ENCODE measurements at regions not wholly inside any gene's neighbourhood (a gene's known extent, or its start where the extent isn't known, plus 50 kb on each side); places are given as distances from the start of the nearest gene placed in this dataset.
"Not testable (repeated sequence)": the region's sequence is repeated elsewhere in the genome, so short reads cannot be mapped to it uniquely, and the experiment has no call there.

DNA sequence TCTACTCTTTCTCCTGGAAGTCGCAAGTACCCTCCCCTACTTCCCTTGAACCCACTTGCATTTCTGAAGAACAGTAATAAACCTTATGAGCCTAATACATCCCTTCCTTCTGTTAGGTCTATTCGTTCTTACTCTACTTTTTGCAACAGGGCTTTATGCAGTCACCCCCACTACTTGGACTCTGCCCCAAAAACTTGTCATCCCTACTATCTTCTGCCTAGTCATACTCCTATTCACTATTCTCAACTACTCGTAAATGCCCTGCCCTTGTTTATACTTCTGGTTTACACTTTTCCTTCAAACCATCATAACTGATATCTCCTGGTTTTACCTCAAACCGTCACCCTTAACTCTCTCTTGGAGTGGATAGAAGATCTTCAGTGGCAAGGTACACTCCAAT lies 55.2 kb upstream of the SLIT2 start:
- DNase-seq (ENCODE audit: insufficient read length, low spot score), result no peak
- no peak for FAIRE-seq

- no peak for DNase-seq (ENCODE audit: insufficient read length, low spot score)
- no peak for FAIRE-seq
Measured at GRCh38 chr4:20195071-20195885, 56.4 kb upstream of the SLIT2 start.

DNA sequence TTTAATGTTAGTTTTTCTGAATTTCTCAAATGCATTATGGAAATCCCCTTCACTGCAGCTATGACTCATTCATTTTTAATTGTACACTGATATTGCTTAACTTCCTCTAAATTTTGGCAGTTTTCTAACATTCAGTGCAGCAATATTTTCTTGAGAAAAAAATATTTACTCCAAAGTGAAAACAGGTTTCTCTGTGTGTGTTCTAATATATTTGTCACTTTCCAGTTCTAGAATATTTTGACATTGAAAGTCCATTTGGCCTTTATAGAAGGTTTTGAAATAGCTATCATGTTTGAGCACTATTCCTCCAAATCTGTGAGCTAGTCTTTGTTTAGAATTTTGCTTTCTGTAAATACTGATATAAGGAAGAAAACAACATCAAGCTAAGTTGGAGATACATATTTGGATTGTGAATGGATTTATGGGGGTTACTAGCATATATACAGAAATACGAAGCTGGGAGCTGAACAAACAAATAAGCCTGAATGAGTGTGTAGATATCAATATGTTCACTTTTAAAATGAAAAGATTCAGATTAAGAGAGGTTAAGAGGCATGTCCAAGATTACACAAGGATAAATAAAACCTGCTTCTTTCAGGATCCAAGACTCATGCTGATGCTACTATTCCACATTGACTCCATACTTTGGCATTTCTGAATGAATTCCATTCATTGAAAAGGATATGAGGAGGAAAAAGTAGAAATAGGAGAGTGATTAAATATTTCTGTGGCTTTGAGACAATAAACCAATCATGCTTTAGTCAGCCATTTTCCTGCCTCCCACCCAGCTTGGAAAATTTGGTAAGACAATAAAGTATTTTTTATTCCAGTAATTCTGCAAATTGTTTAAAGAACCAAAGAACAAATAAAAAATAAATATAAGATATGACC lies 57.3 kb upstream of the SLIT2 start:
- no peak for DNase-seq (ENCODE audit: insufficient read length, low spot score)
- no peak for FAIRE-seq

GRCh38 chr4:20193141-20193936 lies 58.4 kb upstream of the SLIT2 start:
- FAIRE-seq (no peak), DNase-seq (ENCODE audit: insufficient read length, low spot score) (no peak)

DNA sequence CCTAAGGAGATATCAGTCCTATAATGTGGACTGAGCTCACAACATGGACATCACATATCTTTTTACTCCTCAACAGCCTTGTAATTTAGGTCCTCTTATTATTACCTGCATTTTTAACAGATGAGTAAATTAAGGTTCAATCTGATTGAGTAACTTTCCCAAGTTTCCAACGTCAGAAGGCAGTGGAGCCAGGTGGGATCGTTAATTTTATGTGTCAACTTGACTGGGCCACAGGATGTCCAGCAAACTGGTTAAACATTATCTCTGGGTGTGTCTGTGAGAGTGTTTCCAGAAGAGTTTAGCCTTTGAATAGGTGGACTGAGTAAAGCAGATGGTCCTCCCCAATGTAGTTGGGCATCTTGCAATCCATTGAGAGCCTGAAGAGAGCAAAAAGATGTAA lies 59.0 kb upstream of the SLIT2 start:
- FAIRE-seq (no peak), DNase-seq (ENCODE audit: insufficient read length, low spot score) (no peak)

DNA sequence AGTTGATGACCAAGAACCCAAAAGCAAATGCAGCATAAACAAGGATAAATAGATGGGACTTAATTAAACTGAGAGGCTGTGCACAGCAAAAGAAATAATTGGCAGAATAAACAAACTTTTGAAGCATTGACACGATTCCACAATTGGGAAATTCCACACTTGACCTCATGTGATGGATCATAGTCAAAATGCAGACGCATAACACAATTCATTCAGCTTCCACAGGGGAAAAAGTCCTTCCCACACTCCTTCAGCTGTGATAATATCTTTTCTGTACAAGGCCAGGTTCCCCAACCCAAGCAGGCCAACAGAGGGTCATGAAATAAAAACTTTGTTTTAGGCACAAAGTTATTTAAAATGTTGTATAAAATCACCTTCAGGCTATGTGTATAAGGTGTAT lies 66.6 kb upstream of the SLIT2 start:
- FAIRE-seq (no peak), DNase-seq (ENCODE audit: insufficient read length, low spot score) (no peak)

GRCh38 chr4:20183131-20183530 lies 68.6 kb upstream of the SLIT2 start:
- not testable (repeated sequence) for FAIRE-seq; DNase-seq (ENCODE audit: insufficient read length, low spot score)

GRCh38 chr4:20181926-20182325 lies 69.8 kb upstream of the SLIT2 start:
- no peak for DNase-seq (ENCODE audit: insufficient read length, low spot score)
- no peak for FAIRE-seq

DNA sequence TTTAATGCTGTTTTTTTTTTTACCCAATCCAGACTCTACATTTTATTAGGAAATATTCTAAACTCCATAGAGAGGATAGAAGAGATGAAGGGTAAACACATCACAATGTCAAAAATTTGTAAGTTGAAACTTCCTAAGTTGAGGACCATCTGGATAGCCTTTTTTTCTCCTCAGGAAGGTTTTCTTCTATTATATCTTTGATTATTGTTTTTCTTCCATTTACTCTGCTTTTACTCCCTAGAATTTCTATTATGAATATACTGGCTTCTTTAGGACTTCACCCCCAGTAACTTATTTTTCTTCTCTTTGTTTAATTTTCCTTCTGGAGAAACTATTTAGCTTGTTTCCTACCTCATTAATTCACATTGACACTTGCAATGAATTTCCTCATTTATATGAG lies 71.2 kb upstream of the SLIT2 start:
- no peak for DNase-seq (ENCODE audit: insufficient read length, low spot score)
- FAIRE-seq, result no peak

DNA sequence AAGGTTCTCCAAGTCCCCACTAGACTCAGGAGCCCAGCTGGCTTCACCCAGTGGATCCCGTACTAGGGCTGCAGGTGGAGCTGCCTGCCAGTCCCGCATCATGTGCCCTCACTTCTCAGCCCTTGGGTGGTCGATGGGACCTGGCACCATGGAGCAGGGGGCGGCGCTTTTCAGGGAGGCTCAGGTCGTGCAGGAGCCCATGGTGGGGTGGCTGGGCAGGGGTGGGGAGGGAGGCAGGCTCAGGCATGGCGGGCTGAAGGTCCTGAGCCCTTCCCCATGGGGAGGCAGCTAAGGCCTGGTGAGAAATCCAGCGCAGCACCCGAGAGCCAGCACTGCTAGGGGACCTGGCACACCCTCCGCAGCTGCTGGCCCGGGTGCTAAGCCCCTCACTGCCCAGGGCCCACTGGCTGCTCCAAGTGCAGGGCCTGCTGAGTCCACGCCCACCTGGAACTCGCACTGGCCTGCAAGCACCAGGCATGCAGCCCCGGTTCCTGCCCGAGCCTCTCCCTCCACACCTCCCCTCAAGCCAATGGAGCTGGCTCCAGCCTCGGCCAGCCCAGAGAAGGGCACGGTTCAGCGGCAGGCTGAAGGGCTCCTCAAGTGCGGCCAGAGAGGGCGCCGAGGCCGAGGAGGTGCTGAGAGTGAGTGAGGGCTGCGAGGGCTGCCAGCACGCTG lies 72.7 kb upstream of the SLIT2 start:
- no peak for FAIRE-seq
- no peak for DNase-seq (ENCODE audit: insufficient read length, low spot score)

- no peak for DNase-seq (ENCODE audit: insufficient read length, low spot score)
- FAIRE-seq, result no peak
Measured at GRCh38 chr4:20176881-20177280, 74.8 kb upstream of the SLIT2 start.

- DNase-seq (ENCODE audit: insufficient read length, low spot score), result no peak
- FAIRE-seq, result no peak
Measured at GRCh38 chr4:20172070-20172760, 79.5 kb upstream of the SLIT2 start.

DNA sequence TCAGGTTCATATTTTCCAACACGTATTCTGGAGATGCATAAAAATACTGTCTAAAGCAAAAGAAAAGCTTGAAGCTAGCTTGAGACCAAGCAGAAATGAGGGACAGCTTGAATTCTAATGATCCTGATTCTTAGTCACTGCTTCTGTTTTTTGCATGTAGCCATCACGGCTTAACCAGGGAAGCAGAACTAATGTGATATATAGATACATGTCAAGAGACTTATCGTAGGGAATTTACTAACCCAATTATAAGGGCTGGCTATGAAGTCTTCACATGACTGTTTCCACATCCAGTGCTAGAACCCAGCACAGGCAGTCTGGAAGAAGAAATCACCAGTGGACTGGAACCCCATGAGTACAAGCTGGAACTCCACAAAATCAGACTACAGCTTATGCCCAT lies 85.2 kb upstream of the SLIT2 start:
- FAIRE-seq (no peak), DNase-seq (ENCODE audit: insufficient read length, low spot score) (no peak)

GRCh38 chr4:20159516-20159915 lies 92.2 kb upstream of the SLIT2 start:
- DNase-seq (ENCODE audit: insufficient read length, low spot score) (no peak), FAIRE-seq (no peak)

- no peak for FAIRE-seq
Measured at GRCh38 chr4:20158195-20158594, 93.5 kb upstream of the SLIT2 start.

DNA sequence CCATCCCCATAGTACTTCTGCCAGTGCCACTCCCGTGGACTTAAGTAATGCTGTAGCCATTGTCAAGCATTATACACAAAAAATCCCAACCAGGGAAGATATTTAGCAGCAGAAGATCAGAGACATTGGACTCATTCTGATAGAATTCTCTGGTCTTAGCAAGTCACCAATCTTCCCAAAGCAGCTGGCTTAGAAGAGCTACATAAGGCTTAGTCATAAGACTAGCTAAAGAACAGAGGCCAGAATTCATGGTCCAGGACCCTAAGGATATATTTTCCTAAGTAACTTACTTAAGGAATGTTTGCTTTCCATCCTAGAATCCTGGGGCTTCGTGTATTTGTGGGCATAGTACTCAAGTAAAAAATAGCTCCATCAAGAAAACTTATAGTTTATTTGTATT lies 100.3 kb upstream of the SLIT2 start:
- DNase-seq (ENCODE audit: insufficient read length, low spot score) (no peak), FAIRE-seq (no peak)

More at GRCh38 chr4:20158195-20158594, 93.5 kb upstream of the SLIT2 start:
- DNase-seq (ENCODE audit: insufficient read length, low spot score), result no peak

- not testable (repeated sequence) for FAIRE-seq; DNase-seq (ENCODE audit: insufficient read length, low spot score)
Measured at GRCh38 chr4:20149143-20149542, 102.6 kb upstream of the SLIT2 start.

- no peak for DNase-seq (ENCODE audit: insufficient read length, low spot score)
Measured at GRCh38 chr4:20137176-20137575, 114.5 kb upstream of the SLIT2 start.

GRCh38 chr4:20127626-20128025 lies 124.1 kb upstream of the SLIT2 start:
- DNase-seq (ENCODE audit: insufficient read length, low spot score), result no peak
- FAIRE-seq, result no peak

More at GRCh38 chr4:20137176-20137575, 114.5 kb upstream of the SLIT2 start:
- no peak for FAIRE-seq

DNA sequence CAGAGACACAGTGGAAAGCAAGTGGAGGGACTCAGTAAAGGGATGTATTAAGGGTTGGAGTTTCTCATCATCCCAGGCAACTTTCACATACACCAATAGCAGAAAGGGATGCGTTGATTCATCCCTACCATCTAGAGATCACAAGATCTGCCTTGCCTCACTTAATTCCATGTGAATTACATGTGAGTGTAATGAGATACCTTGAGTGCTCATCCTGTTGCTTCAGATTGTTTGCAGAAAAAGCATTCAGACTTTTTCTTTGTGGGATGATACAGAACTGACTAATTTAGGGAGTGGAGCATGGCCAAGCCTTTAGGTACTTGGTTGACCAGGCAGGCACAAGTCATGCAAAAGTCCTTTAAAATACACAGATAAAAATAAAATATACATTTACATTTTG lies 124.8 kb upstream of the SLIT2 start:
- FAIRE-seq, result no peak
- no peak for DNase-seq (ENCODE audit: insufficient read length, low spot score)
